Stimulated activated CD4-positive, alpha-beta T cell treated with anti-CD3 and anti-CD28 coated beads, TNF-alpha, amount 100 ng/mL, for 1 hour (primary cell): ENCODE measurements at regions not wholly inside any gene's neighbourhood (a gene's known extent, or its start where the extent isn't known, plus 50 kb on each side); places are given as distances from the start of the nearest gene placed in this dataset.

Experiments used
- DNase-seq, 3 donors: peaks; one replicate each; pipeline ENCODE4 v3.0.0-alpha.2; 2020; ENCODE audit warnings: low read depth in 3 of 3, low spot score in 1 of 3

- no peak for DNase-seq
Measured at GRCh38 chr15:66942649-66943390, 122.6 kb upstream of the SMAD3 start.

DNA sequence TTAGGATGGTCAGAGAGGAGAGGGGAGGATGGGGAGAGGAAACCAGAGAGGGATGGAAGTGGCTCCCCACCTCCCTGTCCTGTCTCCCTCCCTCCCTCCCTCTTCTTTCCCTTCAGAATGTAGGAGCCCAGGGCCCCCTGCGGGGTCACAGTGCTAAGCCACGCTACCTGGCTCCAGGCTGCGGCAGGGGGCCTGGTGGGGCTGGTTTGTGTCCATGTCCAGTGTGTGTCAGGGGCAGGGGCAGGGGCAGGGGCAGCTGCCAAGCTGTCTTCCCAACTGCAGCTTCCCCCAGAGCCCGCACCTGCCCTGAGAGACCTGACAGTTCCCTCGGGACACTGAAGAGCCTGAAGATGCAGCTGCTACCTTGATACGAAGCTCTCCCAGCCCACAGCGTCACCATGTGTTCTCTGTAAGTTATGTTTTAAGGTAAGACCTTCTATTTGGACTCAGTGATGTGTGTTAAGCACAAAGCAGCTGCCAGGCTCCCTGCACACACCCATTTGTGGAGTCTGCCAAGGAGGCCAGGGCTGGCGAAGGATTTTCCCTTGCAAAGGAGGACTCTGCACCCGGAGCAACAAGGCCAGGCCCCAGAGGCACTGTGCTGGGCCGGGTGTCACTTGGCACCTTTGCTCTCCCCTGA is 121.8 kb upstream of the SMAD3 start:
- DNase-seq: no peak

GRCh38 chr15:66944121-66944520 is 121.3 kb upstream of the SMAD3 start:
- DNase-seq: no peak

- DNase-seq: no peak
Measured at GRCh38 chr15:66945286-66945685, 120.1 kb upstream of the SMAD3 start.

DNA sequence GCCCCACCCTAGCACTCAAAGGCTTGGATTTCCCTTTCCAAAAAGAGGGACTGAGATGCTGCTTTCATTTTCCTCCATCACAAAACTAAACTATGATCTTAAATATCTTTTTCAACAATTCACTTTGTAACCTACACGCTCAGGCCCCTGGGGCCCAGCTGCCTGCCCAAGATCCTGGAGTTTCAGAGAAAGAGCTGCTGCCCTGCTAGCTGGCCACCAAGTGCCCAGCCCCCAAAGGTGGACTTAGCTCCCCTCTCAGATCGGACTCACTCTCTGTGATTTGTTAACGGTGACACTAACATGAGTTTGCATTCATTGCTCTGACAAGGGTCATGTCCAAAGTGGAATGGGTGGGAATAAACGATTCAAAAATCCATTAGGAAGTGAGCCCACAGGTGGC is 119.6 kb upstream of the SMAD3 start:
- no peak for DNase-seq

DNA sequence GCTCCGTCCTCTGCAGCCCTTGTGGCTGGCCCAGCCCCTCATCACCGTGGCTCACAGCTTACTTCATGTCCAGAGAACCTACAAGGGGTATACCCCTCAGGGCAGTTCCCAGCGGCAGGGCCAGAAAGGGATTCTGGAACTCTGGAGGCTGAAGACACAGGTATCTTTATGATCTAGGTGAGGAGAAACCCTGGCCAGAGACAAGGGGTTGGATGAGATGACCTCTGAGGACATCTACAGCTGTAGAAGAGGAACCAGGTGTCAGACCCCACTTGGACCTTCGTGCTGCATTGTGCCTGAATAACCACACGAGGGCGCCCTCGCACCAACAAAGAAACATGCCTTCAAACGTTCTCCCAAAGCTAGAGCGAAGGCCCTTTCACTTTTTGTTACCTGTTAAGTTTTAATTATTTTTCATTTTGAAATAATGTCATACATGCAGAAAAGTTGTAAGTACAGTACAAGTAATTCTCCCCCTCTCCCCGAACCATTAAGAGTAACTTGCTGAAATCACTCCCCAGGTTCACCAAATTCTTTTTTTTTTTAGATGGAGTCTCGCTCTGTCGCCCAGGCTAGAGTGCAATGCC is 118.7 kb upstream of the SMAD3 start:
- DNase-seq: peak; percentile 31 to 67 (median 62)

- DNase-seq: no peak
Measured at GRCh38 chr15:66947471-66947870, 117.9 kb upstream of the SMAD3 start.

- no peak for DNase-seq
Measured at GRCh38 chr15:66948294-66948693, 117.1 kb upstream of the SMAD3 start.

DNA sequence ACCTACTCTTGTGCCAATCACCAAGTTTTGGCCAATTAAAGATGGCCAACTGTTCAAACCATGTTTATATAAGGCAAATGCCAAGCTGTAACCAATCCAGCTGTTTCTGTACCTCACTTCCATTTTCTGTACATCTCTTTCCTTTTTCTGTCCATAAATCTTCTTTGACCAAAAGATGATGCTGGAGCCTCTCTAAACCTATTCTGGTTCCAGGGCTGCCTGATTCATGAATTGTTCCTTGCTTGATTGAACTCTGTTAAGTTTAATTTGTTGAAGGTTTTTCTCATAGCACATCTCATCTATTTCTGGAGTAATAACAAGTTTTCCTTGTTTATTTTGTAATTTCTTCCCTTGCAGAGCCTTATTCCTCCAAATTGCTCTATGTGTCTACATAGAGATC is 115.3 kb upstream of the SMAD3 start:
- no peak for DNase-seq

DNA sequence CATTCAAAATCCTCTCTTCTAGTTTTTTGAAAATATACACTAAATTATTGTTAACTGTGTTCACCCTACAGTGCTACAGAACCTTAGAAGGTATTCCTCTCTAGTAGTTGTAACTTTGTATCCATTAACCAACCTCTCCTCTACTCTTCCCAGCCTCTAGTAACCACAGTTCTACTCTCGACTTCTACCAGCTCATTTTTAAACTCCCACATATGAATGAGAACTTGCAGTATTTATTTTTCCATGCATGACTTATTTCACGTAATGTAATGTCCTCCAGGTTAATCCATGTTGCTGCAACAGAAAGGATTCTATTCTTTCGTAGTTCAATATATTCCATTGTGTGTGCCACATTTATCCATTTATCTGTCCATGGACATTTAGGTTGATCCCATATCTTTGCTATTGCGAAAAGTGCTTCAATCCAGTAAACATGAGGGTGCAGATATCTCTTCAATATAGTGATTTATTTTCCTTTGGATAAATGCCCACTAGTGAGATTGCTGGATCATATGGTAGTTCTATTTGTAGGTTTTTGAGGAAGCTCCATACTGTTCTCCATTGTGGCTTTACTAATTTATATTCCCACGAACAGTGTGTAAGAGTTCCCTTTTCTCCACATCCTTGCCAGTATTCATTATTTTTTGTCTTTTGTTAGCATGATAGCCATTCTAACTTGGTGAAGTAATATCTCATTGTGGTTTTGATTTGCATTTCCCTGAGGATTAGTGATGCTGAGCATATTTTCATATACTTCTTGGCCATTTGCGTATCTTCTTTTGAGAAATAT is 113.7 kb upstream of the SMAD3 start:
- DNase-seq: no peak

GRCh38 chr15:66952756-66953522 is 112.5 kb upstream of the SMAD3 start:
- no peak for DNase-seq

GRCh38 chr15:66953523-66954229 is 111.7 kb upstream of the SMAD3 start:
- DNase-seq: no peak

DNA sequence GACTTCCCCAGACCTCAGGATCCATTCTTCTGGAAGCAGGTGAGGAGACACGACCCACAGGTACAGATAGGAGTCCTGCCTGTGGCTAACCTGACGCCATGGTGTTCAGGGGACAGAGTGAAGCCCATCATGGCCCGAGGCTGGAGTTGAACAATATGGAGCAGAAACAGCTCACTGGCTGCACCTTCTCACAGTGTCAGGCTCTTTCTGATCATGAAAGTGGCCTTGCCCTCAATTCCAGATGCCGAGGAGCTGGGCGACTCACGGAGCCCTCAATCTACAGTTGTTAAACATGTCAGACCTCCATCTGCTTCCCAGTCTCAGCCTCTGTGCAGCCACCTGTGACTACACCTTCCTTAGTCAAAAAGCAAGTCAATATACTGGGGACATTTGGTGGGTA is 110.8 kb upstream of the SMAD3 start:
- no peak for DNase-seq

DNA sequence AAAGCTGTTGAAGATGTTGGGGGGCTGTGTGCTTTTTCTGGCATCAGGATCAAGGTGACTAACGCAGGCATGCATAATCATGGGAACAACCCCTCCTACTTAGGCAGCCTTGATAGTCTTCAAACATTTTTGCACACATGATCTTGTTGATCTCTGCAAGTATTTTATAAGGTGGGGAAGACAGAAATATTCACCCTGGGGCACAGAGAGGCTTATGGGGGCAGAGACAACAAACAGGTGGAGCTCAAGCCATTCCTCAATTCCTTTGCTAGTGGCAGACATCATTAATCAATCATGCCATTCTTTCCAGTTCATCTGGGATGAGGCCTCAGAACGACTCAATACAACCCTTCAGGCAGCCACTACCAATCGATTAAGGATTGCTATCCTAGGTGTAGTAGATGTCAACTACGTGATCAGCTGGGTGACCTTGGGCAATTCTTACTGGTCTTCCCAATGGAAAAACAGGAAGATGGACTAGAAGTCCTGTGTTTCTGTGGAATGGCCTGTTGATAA is 110.3 kb upstream of the SMAD3 start:
- DNase-seq: no peak

DNA sequence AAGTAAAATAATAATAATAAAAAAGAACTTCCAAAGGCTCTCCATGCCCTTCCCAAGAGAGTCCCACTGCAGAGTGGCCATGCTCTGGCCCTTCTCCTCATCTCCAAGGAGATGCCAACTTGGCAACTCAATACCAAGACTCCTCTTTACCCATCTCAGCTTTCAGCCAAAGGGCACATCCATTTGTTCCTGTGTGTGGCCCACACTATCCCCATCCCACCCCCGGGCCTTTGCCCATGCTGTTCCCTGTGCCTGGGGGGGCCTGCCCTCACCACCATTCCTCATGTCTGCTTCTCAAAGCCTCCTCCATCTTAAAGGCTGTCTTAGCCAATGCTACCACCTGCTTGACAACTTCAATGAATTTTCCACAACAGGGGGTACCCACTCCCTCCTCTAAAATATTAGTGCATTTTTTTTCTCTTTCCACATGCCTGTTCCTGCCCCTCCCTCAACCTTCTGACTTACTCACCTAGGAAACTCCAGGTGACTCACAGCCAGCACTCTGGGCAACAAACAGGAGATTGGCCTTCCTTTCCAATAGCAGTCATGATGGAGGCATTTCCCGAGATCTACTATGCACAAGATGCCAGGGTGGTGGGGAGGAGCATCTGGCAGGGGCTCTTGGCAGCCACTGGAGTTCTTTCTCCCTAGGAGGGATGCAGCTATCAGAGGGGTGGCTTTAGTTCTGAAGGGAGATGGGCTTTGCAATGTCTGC is 109.4 kb upstream of the SMAD3 start:
- DNase-seq: no peak

DNA sequence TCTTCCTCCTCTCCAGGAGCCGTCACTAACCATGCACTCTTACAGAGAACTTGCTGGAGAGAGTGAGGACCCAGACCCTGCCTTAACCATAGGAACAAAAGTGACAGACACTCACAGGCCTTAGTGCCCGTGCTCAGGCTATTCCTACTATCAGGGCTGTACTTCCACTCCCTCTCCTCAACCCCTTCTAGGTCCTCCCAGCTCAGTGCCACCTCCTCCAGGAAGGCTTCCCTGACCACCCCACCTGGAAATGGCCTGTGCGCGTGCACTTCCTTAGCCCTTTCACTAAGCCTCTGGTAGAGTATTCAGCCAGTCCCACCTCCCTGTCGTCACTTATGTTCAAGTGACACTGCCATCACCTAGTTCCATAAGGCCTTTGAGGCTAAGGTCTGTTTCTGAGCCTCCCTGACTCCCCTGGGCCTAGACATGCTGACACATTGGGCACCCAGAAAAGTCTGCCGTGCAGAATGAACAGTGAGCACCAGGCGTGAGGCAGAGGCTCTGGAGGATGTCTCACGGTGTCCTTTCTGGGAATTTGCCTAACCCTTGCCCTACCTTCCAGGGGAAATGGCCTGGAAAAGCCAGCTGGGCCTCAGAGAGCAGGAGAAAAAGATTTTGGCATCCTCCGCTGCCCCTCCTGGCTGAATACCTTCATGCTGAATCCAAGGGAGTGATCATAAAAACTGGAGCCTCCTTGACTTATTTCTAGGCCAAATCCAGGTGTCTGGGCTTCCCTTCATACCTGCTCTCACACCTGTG is 108.6 kb upstream of the SMAD3 start:
- no peak for DNase-seq

DNA sequence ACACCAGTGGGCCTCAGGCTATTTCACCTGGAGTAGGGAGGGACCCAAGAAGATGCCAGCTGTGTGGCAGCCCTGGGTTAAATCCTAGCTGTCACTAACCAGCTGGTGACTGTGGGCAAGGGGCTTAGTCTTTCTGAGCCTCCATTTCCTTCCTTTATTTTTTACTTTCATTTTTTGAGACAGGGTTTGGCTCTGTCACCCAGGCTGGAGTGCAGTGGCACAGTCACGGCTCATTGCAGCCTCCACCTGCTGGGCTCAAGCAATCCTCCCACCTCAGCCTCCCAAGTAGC is 108.0 kb upstream of the SMAD3 start:
- no peak for DNase-seq

DNA sequence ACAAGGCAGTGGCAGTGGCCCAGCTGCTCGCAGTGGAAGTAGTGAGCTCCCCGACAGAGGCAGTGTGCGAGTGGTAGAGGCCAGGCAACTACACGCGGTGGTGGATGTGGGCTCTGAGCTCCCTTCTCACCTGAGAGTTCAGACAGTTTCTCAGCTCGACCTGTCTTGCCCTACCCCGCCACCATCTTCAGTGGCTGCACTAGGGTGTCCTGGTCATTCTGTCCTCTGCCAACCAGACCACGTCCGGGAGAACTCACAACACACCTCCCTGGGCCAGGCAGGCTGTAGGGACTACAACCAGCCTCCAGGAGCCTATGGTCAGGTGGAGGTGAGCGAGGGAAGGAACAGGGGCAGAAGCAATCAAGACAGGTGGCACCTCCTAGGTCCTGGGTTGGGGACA is 106.3 kb upstream of the SMAD3 start:
- no peak for DNase-seq

DNA sequence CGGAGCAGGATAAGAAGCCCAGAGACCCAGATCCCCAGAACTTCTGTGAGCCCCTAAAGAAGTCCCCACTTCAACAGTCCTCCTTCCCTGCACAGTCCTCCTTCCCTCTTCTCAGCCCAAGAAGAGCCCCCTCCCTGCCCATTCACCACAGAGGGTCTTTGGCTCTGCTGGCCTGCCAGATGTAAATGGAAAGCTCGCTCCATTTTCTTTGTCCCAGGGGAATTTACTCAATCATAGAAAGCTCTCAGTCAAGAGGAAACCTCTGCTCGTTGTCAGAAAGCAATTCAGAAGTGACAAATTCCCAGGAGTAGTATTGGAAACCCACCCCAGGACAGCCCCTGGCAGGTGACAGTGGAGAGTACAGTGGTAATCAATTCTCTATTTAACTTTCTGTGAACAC is 105.5 kb upstream of the SMAD3 start:
- no peak for DNase-seq
